Anterior cingulate cortex (tissue), 58 donors: ENCODE measurements at regions not wholly inside any gene's neighbourhood (a gene's known extent, or its start where the extent isn't known, plus 50 kb on each side); places are given as distances from the start of the nearest gene placed in this dataset.

Experiments used
- DNase-seq, 58 donors: peaks; one replicate each; lab custom pipeline; 2025; lab: John Stamatoyannopoulos, UW

GRCh38 chr3:117480525-117480924 lies 770.9 kb downstream of the TUSC7 start:
- peak in 5 of 58 donors; percentile 1 to 7 (median 2) for DNase-seq

- no peak for DNase-seq
Measured at GRCh38 chr3:117480972-117481371, 771.4 kb downstream of the TUSC7 start.

- no peak for DNase-seq
Measured at GRCh38 chr3:117483839-117484238, 774.3 kb downstream of the TUSC7 start.

- no peak for DNase-seq
Measured at GRCh38 chr3:117485841-117486240, 776.3 kb downstream of the TUSC7 start.

GRCh38 chr3:117486719-117487716 lies 777.4 kb downstream of the TUSC7 start:
- DNase-seq, result no peak

- no peak for DNase-seq
Measured at GRCh38 chr3:117488983-117489382, 779.4 kb downstream of the TUSC7 start.

- DNase-seq, result no peak
Measured at GRCh38 chr3:117489663-117490079, 780.1 kb downstream of the TUSC7 start.

- DNase-seq, result no peak
Measured at GRCh38 chr3:117490716-117491115, 781.1 kb downstream of the TUSC7 start.

GRCh38 chr3:117495620-117496019 lies 786.0 kb downstream of the TUSC7 start:
- no peak for DNase-seq

- no peak for DNase-seq
Measured at GRCh38 chr3:117499189-117499870, 789.8 kb downstream of the TUSC7 start.

- no peak for DNase-seq
Measured at GRCh38 chr3:117507958-117508357, 798.4 kb downstream of the TUSC7 start.

- no peak for DNase-seq
Measured at GRCh38 chr3:117509858-117510257, 800.3 kb downstream of the TUSC7 start.

GRCh38 chr3:117510396-117510795 lies 800.8 kb downstream of the TUSC7 start:
- DNase-seq, result no peak

GRCh38 chr3:117512975-117513374 lies 803.4 kb downstream of the TUSC7 start:
- no peak for DNase-seq

- DNase-seq, result no peak
Measured at GRCh38 chr3:117515309-117515708, 805.7 kb downstream of the TUSC7 start.

- DNase-seq, result no peak
Measured at GRCh38 chr3:117518364-117518763, 808.8 kb downstream of the TUSC7 start.

GRCh38 chr3:117519776-117520175 lies 810.2 kb downstream of the TUSC7 start:
- no peak for DNase-seq

GRCh38 chr3:117520582-117520981 lies 811.0 kb downstream of the TUSC7 start:
- no peak for DNase-seq

GRCh38 chr3:117523418-117523817 lies 813.8 kb downstream of the TUSC7 start:
- DNase-seq, result no peak

GRCh38 chr3:117524890-117525289 lies 815.3 kb downstream of the TUSC7 start:
- no peak for DNase-seq

GRCh38 chr3:117526470-117527079 lies 817.0 kb downstream of the TUSC7 start:
- DNase-seq, result peak in 18 of 58 donors; percentile 2 to 50 (median 18)
